HepG2 (cell line): ENCODE measurements at regions not wholly inside any gene's neighbourhood (a gene's known extent, or its start where the extent isn't known, plus 50 kb on each side); places are given as distances from the start of the nearest gene placed in this dataset.

Source experiments
- CHD2 ChIP-seq: IDR thresholded peaks from 2 replicates; pipeline ENCODE4 v1.6.1; 2011; ENCODE audit warnings: low read depth, low read length, improper control_type of control experiment
- HOXD1 ChIP-seq: sonication (generic); formaldehyde crosslinking; IDR thresholded peaks from 2 replicates; pipeline ENCODE4 v1.5.0; 2020; ENCODE audit warnings: missing genetic modification reagents
- IRX3 ChIP-seq: sonication (generic); formaldehyde crosslinking; IDR thresholded peaks from 2 replicates; pipeline ENCODE4 v1.8.1; 2023; ENCODE audit warnings: mild to moderate bottlenecking, low read depth, missing genetic modification reagents, borderline replicate concordance
- ISX ChIP-seq: sonication (generic); formaldehyde crosslinking; conservative IDR thresholded peaks from 2 replicates; pipeline ENCODE4 v1.5.0; 2020; ENCODE audit warnings: missing genetic modification reagents
- NPAS2 ChIP-seq: sonication (generic); formaldehyde crosslinking; IDR thresholded peaks from 2 replicates; pipeline ENCODE4 v1.8.0; 2022; ENCODE audit warnings: mild to moderate bottlenecking, missing genetic modification reagents, borderline replicate concordance
- POLR2G ChIP-seq: fragments of 200-400 bp; formaldehyde crosslinking; IDR thresholded peaks from 2 replicates; pipeline ENCODE4 v1.6.1; 2018; ENCODE audit warnings: mild to moderate bottlenecking, low read depth, low read length, moderate library complexity
- RBFOX2 ChIP-seq: fragments of 200-400 bp; formaldehyde crosslinking; IDR thresholded peaks from 2 replicates; pipeline ENCODE4 v1.6.1; 2017; ENCODE audit warnings: low read depth, mild to moderate bottlenecking, low read length
- REL ChIP-seq: sonication (generic); formaldehyde crosslinking; conservative IDR thresholded peaks from 2 replicates; pipeline ENCODE4 v1.8.0; 2022; ENCODE audit warnings: mild to moderate bottlenecking, missing genetic modification reagents, moderate library complexity
- SAFB2 ChIP-seq: sonication (generic); formaldehyde crosslinking; IDR thresholded peaks from 2 replicates; pipeline ENCODE4 v1.5.1; 2020; ENCODE audit warnings: missing genetic modification reagents, low read depth, mild to moderate bottlenecking, borderline replicate concordance
- SRF ChIP-seq: IDR thresholded peaks from 2 replicates; pipeline ENCODE4 v1.6.1; 2011; ENCODE audit warnings: mild to moderate bottlenecking, low read depth, low read length, moderate library complexity
- STAT5B ChIP-seq: sonication (generic); formaldehyde crosslinking; IDR thresholded peaks from 2 replicates; pipeline ENCODE4 v1.4.0; 2020; ENCODE audit warnings: missing genetic modification reagents
- ZFAT ChIP-seq: sonication (generic); formaldehyde crosslinking; conservative IDR thresholded peaks from 2 replicates; pipeline ENCODE4 v1.8.1; 2023; ENCODE audit warnings: missing genetic modification reagents, inconsistent platforms
- ZNF160 ChIP-seq: sonication (generic); formaldehyde crosslinking; IDR thresholded peaks from 2 replicates; pipeline ENCODE4 v1.8.0; 2022; ENCODE audit warnings: mild to moderate bottlenecking, inconsistent platforms, missing genetic modification reagents
- ZNF660 ChIP-seq: sonication (generic); formaldehyde crosslinking; IDR thresholded peaks from 2 replicates; pipeline ENCODE4 v1.5.1; 2020; ENCODE audit warnings: mild to moderate bottlenecking, low read depth, missing genetic modification reagents, borderline replicate concordance
- ZSCAN21 ChIP-seq: sonication (generic); formaldehyde crosslinking; IDR thresholded peaks from 2 replicates; pipeline ENCODE4 v1.8.0; 2022; ENCODE audit warnings: mild to moderate bottlenecking, missing genetic modification reagents, moderate library complexity, borderline replicate concordance
- ZSCAN25 ChIP-seq: sonication (generic); formaldehyde crosslinking; IDR thresholded peaks from 2 replicates; pipeline ENCODE4 v1.8.0; 2022; ENCODE audit warnings: mild to moderate bottlenecking, missing genetic modification reagents
- TF ChIP-seq, protein P1 (sequence below): sonication (generic); formaldehyde crosslinking; conservative IDR thresholded peaks from 2 replicates; pipeline ENCODE4 v1.4.0; 2020; ENCODE audit warnings: missing genetic modification reagents
- TF ChIP-seq, protein P2 (sequence below): sonication (generic); formaldehyde crosslinking; IDR thresholded peaks from 2 replicates; pipeline ENCODE4 v1.4.0; 2020; ENCODE audit warnings: mild to moderate bottlenecking, low read depth, missing genetic modification reagents
- TF ChIP-seq, protein P3 (sequence below): sonication (generic); formaldehyde crosslinking; IDR thresholded peaks from 2 replicates; pipeline ENCODE4 v1.5.1; 2020; ENCODE audit warnings: mild to moderate bottlenecking, missing genetic modification reagents, borderline replicate concordance
- TF ChIP-seq, protein P4 (sequence below): IDR thresholded peaks from 2 replicates; pipeline ENCODE4 v1.6.1; 2012; ENCODE audit warnings: low read length, improper control_type of control experiment

DNA sequence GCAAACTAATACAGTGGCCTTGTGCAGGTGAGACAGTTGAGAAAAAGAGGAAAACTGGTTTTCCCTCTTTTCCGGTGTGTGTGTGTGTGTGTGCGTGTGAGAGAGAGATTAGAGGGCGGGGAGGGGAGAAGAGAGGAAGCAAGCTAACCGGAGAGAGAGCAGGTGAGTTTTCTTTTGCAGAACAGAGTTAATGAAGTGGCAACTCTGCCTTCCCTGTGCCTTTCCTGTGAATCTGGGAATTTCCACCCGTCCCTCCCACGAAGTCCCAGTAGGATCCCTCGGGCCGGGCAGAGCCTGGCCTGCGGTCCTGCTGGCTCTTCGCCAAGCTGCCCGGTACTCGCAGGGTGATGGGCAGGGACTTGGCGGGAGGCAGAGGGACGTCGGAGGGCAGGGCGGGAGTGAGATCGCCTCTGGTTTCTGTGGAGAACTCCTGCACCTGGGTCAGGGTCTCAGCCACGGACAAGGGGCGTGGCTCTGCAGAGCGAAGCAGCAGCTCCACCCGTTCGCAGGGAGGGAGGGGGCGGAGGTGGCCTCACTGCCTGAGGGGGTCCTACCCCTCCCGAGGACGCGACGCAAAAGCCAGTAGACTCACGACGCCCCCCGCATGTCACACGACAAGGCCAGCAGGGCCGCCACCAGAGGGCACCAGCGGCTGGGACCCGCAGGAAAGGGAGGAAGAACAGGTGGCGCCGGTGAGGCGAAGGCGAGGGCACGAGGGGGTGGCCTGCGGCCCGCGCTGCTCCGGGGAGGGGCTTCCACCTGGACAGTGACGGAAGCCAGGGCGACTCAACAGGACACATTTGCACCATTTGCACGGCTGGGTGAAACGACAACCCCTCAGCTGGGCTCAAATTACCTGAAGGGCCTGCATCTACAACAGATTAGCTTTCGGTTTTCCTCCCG lies 51.2 kb upstream of the RNF182 start (continued):
- TF ChIP-seq, protein P1, sequence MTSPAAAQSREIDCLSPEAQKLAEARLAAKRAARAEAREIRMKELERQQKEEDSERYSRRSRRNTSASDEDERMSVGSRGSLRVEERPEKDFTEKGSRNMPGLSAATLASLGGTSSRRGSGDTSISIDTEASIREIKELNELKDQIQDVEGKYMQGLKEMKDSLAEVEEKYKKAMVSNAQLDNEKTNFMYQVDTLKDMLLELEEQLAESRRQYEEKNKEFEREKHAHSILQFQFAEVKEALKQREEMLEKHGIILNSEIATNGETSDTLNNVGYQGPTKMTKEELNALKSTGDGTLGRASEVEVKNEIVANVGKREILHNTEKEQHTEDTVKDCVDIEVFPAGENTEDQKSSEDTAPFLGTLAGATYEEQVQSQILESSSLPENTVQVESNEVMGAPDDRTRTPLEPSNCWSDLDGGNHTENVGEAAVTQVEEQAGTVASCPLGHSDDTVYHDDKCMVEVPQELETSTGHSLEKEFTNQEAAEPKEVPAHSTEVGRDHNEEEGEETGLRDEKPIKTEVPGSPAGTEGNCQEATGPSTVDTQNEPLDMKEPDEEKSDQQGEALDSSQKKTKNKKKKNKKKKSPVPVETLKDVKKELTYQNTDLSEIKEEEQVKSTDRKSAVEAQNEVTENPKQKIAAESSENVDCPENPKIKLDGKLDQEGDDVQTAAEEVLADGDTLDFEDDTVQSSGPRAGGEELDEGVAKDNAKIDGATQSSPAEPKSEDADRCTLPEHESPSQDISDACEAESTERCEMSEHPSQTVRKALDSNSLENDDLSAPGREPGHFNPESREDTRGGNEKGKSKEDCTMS = no peak
- TF ChIP-seq, protein P2, sequence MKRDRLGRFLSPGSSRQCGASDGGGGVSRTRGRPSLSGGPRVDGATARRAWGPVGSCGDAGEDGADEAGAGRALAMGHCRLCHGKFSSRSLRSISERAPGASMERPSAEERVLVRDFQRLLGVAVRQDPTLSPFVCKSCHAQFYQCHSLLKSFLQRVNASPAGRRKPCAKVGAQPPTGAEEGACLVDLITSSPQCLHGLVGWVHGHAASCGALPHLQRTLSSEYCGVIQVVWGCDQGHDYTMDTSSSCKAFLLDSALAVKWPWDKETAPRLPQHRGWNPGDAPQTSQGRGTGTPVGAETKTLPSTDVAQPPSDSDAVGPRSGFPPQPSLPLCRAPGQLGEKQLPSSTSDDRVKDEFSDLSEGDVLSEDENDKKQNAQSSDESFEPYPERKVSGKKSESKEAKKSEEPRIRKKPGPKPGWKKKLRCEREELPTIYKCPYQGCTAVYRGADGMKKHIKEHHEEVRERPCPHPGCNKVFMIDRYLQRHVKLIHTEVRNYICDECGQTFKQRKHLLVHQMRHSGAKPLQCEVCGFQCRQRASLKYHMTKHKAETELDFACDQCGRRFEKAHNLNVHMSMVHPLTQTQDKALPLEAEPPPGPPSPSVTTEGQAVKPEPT (CRISPR knock-in tag) = peak; percentile 88; the same call in 1 of the 2 replicates
- TF ChIP-seq NPAS2 (CRISPR knock-in tag) (peak; percentile 93; the same call in 1 of the 2 replicates), ZNF660 (CRISPR knock-in tag) (no peak), ZSCAN21 (CRISPR knock-in tag) (peak; percentile 94), ZNF160 (CRISPR knock-in tag) (peak; percentile 87; the same call in 1 of the 2 replicates), REL (peak; percentile 95), ISX (peak; percentile 90; the same call in 1 of the 2 replicates), ZFAT (CRISPR knock-in tag) (no peak), SAFB2 (CRISPR knock-in tag) (no peak; the same call in 1 of the 2 replicates), CHD2 (no peak), POLR2G (no peak), IRX3 (peak; percentile 99), HOXD1 (peak; percentile 77; the same call in 1 of the 2 replicates), SRF (no peak), STAT5B (CRISPR knock-in tag) (no peak), RBFOX2 (no peak), ZSCAN25 (CRISPR knock-in tag) (peak; percentile 75)
- TF ChIP-seq, protein P3, sequence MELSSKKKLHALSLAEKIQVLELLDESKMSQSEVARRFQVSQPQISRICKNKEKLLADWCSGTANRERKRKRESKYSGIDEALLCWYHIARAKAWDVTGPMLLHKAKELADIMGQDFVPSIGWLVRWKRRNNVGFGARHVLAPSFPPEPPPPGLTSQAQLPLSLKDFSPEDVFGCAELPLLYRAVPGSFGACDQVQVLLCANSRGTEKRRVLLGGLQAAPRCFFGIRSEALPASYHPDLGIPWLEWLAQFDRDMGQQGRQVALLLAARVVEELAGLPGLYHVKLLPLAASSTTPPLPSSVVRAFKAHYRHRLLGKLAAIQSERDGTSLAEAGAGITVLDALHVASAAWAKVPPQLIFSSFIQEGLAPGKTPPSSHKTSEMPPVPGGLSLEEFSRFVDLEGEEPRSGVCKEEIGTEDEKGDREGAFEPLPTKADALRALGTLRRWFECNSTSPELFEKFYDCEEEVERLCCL = peak; percentile 69; the same call in 1 of the 2 replicates
- TF ChIP-seq, protein P4, sequence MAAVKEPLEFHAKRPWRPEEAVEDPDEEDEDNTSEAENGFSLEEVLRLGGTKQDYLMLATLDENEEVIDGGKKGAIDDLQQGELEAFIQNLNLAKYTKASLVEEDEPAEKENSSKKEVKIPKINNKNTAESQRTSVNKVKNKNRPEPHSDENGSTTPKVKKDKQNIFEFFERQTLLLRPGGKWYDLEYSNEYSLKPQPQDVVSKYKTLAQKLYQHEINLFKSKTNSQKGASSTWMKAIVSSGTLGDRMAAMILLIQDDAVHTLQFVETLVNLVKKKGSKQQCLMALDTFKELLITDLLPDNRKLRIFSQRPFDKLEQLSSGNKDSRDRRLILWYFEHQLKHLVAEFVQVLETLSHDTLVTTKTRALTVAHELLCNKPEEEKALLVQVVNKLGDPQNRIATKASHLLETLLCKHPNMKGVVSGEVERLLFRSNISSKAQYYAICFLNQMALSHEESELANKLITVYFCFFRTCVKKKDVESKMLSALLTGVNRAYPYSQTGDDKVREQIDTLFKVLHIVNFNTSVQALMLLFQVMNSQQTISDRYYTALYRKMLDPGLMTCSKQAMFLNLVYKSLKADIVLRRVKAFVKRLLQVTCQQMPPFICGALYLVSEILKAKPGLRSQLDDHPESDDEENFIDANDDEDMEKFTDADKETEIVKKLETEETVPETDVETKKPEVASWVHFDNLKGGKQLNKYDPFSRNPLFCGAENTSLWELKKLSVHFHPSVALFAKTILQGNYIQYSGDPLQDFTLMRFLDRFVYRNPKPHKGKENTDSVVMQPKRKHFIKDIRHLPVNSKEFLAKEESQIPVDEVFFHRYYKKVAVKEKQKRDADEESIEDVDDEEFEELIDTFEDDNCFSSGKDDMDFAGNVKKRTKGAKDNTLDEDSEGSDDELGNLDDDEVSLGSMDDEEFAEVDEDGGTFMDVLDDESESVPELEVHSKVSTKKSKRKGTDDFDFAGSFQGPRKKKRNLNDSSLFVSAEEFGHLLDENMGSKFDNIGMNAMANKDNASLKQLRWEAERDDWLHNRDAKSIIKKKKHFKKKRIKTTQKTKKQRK = no peak
